ENCODE measurements at regions not wholly inside any gene's neighbourhood (a gene's known extent, or its start where the extent isn't known, plus 50 kb on each side); places are given as distances from the start of the nearest gene placed in this dataset.

DNA sequence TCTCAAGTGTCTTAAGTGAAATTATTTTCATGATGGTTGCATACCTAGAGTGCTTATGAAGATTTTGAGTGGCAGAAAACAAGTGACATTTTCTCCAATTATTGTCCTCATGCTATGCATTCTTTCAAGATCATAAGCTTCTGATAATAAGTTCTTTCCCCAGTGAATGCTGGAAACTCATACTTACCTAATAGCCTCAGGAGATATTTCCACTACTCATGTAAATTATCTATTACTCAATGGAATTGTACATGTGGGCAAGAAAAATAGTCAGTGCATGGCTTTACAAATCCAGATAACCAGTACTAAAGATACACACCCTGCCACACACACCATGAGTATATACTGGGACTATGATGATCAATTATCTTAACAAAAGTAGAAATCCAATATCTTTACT, 1219.4 kb upstream of the C9orf72 start:
- TF ChIP-seq ZNF274 (IDR thresholded peaks at IDR 0.05; ENCODE audit: low read depth, low read length): no peak
- TF ChIP-seq YY1 (IDR thresholded peaks at IDR 0.05; ENCODE audit: insufficient read depth, insufficient read length): no peak
- no peak for TF ChIP-seq SUZ12 (IDR thresholded peaks at IDR 0.05; ENCODE audit: extremely low read depth, insufficient read depth, insufficient read length)

Data from NT2/D1 (cell line).